ENCODE measurements at regions not wholly inside any gene's neighbourhood (a gene's known extent, or its start where the extent isn't known, plus 50 kb on each side); places are given as distances from the start of the nearest gene placed in this dataset.

- no peaks in the 10 kb centered on the region for H3K27me3 ChIP-seq
- peaks cover 8% of the 10 kb centered on the region for H3K4me1 ChIP-seq
- no peaks in the 10 kb centered on the region for H3K36me3 ChIP-seq
- TF ChIP-seq CTCF (IDR thresholded peaks at IDR 0.05) (no peak), POLR2AphosphoS5 (IDR thresholded peaks at IDR 0.05; ENCODE audit: insufficient read depth in 1 of 2, low read depth in 1 of 2) (no peak), POLR2A (IDR thresholded peaks at IDR 0.05) (no peak)
- H3K4me3 ChIP-seq = no peak overlapping the region
- no peak overlapping the region for H3K27ac ChIP-seq
- no peak for DNase-seq (ENCODE audit: extremely low spot score in 2 of 2)
- no peaks in the 10 kb centered on the region for H3K9me3 ChIP-seq
- intact Hi-C loops (cut with DNase I) = no loop called here
Observed at GRCh38 chr2:120503793-120504571, 158.0 kb downstream of the INHBB start.

GRCh38 chr2:120504936-120505705, 159.2 kb downstream of the INHBB start:
- no peak overlapping the region for H3K4me3 ChIP-seq
- no peak for DNase-seq (ENCODE audit: extremely low spot score in 2 of 2)
- H3K27ac ChIP-seq = no peak overlapping the region
- peaks cover 11% of the 10 kb centered on the region for H3K4me1 ChIP-seq
- no peaks in the 10 kb centered on the region for H3K9me3 ChIP-seq
- no peaks in the 10 kb centered on the region for H3K27me3 ChIP-seq
- intact Hi-C loops (cut with DNase I) = no loop called here
- TF ChIP-seq POLR2A (IDR thresholded peaks at IDR 0.05) (no peak), CTCF (IDR thresholded peaks at IDR 0.05) (no peak), POLR2AphosphoS5 (IDR thresholded peaks at IDR 0.05; ENCODE audit: insufficient read depth in 1 of 2, low read depth in 1 of 2) (no peak)
- H3K36me3 ChIP-seq = no peaks in the 10 kb centered on the region

- no peaks in the 10 kb centered on the region for H3K27me3 ChIP-seq
- peak; percentile 36 to 56 for TF ChIP-seq POLR2AphosphoS5 (IDR thresholded peaks at IDR 0.05; ENCODE audit: insufficient read depth in 1 of 2, low read depth in 1 of 2)
- TF ChIP-seq CTCF (IDR thresholded peaks at IDR 0.05) = no peak
- H3K36me3 ChIP-seq = no peaks in the 10 kb centered on the region
- no peak for DNase-seq (ENCODE audit: extremely low spot score in 2 of 2)
- no peak overlapping the region for H3K27ac ChIP-seq
- H3K4me3 ChIP-seq = no peak overlapping the region
- peaks cover 11% of the 10 kb centered on the region for H3K4me1 ChIP-seq
- intact Hi-C loops (cut with DNase I) = no loop called here
- no peaks in the 10 kb centered on the region for H3K9me3 ChIP-seq
Observed at GRCh38 chr2:120508567-120509041, 162.7 kb downstream of the INHBB start.

GRCh38 chr2:120509213-120509815, 163.4 kb downstream of the INHBB start:
- no peak for TF ChIP-seq CTCF (IDR thresholded peaks at IDR 0.05)
- no peak for TF ChIP-seq POLR2A (IDR thresholded peaks at IDR 0.05)
- no peak for TF ChIP-seq POLR2AphosphoS5 (IDR thresholded peaks at IDR 0.05; ENCODE audit: insufficient read depth in 1 of 2, low read depth in 1 of 2)
- Histone ChIP-seq H3K27ac (no peak overlapping the region), H3K9me3 (no peaks in the 10 kb centered on the region), H3K27me3 (no peaks in the 10 kb centered on the region), H3K4me1 (peaks cover 11% of the 10 kb centered on the region), H3K4me3 (no peak overlapping the region), H3K36me3 (no peaks in the 10 kb centered on the region)
- intact Hi-C loops (cut with DNase I) = no loop called here
- no peak for DNase-seq (ENCODE audit: extremely low spot score in 2 of 2)

Data from vagina (tissue), 2 donors.